Central memory CD8-positive, alpha-beta T cell (primary cell): ENCODE measurements at regions not wholly inside any gene's neighbourhood (a gene's known extent, or its start where the extent isn't known, plus 50 kb on each side); places are given as distances from the start of the nearest gene placed in this dataset.

Source experiments
- ATAC-seq: fragments of 150-1000 bp; cut with Tn5 transposase; replicated peaks from 2 replicates; pipeline ENCODE4 v1.10.0; 2022; ENCODE audit warnings: mild to moderate bottlenecking, moderate FRiP score, moderate number of reproducible peaks; ENCODE audit not compliant: poor library complexity, severe bottlenecking; ENCODE audit errors: extremely low read depth
- DNase-seq, 2 donors: peaks; one replicate each; pipeline ENCODE4 v3.0.0; 2021; ENCODE audit warnings: low spot score in 2 of 2
- H3K27ac Mint-ChIP-seq: one replicate; pipeline ENCODE4 v1.8.0; 2022; ENCODE audit warnings: low read depth, mild to moderate bottlenecking, moderate library complexity, mixed read lengths
- H3K27me3 Mint-ChIP-seq: one replicate; pipeline ENCODE4 v1.8.0; 2022; ENCODE audit warnings: mixed read lengths
- H3K36me3 Mint-ChIP-seq: one replicate; pipeline ENCODE4 v1.8.0; 2022; ENCODE audit warnings: mild to moderate bottlenecking, moderate library complexity, mixed read lengths; ENCODE audit not compliant: insufficient read depth
- H3K4me1 Mint-ChIP-seq: one replicate; pipeline ENCODE4 v1.8.0; 2022; ENCODE audit warnings: mixed read lengths
- H3K4me3 Mint-ChIP-seq: one replicate; pipeline ENCODE4 v1.8.0; 2022; ENCODE audit warnings: mild to moderate bottlenecking, moderate library complexity, mixed read lengths
- H3K9me3 Mint-ChIP-seq: one replicate; pipeline ENCODE4 v1.8.0; 2022; ENCODE audit warnings: mixed read lengths

DNA sequence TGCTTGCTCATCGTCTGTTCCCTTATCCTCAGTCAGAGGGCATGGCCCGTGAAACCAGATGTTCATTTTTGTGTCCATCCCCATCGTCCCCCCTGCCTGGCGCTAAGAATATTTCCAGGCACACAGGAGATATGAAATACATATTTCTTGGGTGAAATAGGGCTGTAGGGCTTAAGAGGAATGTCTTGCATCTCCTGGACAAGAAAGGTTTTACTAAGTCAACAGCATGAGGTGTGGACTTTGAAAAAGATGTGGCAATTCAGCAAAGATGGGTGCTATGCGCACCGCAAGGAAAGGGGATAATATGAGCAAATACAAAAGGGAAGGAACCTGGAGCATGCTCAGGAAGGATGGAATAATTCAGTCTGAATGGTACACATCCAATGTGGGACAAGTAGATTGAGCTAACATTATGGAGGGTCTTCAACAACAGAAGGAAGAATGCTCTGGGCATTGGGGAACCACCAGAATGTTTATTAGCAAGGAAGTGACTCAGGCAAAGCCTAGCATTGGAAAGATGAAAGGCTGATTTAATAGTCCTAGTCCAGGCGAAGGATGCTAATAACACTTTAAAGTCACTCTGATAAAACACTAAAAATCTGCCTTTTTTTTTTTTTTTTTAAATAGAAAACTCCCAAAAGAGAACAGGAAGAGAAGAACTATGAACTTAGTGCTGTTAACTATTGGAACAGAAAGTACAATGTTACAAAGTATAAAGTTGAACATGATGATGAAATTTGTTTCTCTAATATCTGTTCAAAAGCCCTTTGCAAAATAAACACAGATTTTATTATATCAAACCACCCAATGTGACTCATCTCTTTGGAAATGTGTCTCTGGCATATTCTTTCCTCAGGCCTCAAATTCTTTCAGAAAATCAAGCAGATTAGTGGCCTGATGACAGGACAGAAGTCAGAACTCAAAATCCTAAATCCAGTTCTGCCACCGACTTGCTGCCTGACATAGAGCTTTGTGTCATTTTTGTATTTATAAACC lies 449.5 kb downstream of the BCAT1 start:
- Mint-ChIP-seq H3K36me3 (no peaks in the 10 kb centered on the region), H3K27ac (no peak overlapping the region), H3K4me3 (no peak overlapping the region), H3K9me3 (no peaks in the 10 kb centered on the region), H3K4me1 (no peaks in the 10 kb centered on the region), H3K27me3 (no peaks in the 10 kb centered on the region)
- no peak for ATAC-seq
- no peak for DNase-seq

DNA sequence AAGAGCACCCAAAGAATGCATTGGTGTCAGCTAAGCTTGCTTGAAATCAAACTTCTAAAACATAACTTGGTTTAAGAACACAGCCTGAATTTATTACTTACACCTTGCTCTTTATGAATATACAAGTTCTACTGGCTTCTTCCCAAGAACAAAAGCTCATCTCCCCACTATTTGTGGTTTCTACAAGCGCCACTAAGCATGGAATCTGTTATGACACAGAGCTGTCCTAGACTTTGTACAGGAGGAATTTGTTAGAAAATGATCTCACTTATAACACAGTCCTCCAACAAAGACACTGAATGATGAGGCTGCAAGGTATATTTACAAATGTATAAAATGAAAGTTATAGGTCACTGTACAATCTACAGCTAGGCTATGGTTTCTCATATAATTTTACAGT lies 452.1 kb downstream of the BCAT1 start:
- no peaks in the 10 kb centered on the region for H3K36me3 Mint-ChIP-seq
- DNase-seq (no peak), ATAC-seq (no peak)
- H3K4me3 Mint-ChIP-seq = no peak overlapping the region
- no peaks in the 10 kb centered on the region for H3K27me3 Mint-ChIP-seq
- no peaks in the 10 kb centered on the region for H3K4me1 Mint-ChIP-seq
- no peak overlapping the region for H3K27ac Mint-ChIP-seq
- H3K9me3 Mint-ChIP-seq = no peaks in the 10 kb centered on the region

DNA sequence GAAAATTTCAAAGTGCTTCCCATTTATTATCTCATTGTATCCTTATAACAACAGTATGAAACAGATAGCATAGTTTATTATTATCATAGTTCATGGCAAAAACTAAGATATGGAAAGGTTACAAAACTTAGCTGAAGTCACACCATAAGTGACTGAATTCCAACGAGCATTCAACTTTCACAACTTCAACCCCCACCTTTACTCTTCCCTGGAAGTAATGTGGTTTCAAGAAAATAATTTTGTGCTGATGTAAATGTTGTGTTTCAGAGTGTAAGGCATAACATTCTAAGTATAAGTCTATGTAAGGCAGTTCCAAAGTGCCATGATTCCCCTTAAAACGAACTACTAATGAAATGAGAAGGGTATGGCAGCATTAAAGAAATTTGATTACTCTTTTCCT lies 454.5 kb downstream of the BCAT1 start:
- H3K27ac Mint-ChIP-seq = no peak overlapping the region
- ATAC-seq (no peak), DNase-seq (no peak)
- H3K36me3 Mint-ChIP-seq = no peaks in the 10 kb centered on the region
- H3K27me3 Mint-ChIP-seq = no peaks in the 10 kb centered on the region
- H3K9me3 Mint-ChIP-seq = no peaks in the 10 kb centered on the region
- H3K4me3 Mint-ChIP-seq = no peak overlapping the region
- no peaks in the 10 kb centered on the region for H3K4me1 Mint-ChIP-seq

DNA sequence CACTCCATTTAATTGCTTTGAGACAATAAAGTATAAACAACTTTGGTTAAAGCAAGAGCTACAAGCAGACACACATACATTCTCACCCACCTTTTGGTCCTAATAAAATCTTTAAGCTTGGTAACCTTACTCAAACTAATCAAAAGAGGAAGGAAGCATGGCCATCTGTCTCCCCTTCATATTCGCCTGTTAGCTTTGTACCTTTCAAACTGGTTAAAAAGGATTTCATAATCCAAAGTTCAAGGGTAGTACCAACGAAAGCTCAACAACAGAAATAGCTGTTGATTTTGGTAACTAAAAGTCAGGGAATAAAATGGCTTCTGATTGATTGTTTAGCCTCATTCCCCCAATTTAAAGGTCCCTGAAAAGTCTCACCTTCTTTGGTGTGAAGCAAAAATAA lies 456.9 kb downstream of the BCAT1 start:
- no peaks in the 10 kb centered on the region for H3K9me3 Mint-ChIP-seq
- H3K4me1 Mint-ChIP-seq = no peaks in the 10 kb centered on the region
- ATAC-seq (no peak), DNase-seq (no peak)
- H3K36me3 Mint-ChIP-seq = no peaks in the 10 kb centered on the region
- no peak overlapping the region for H3K27ac Mint-ChIP-seq
- H3K27me3 Mint-ChIP-seq = no peaks in the 10 kb centered on the region
- no peak overlapping the region for H3K4me3 Mint-ChIP-seq

DNA sequence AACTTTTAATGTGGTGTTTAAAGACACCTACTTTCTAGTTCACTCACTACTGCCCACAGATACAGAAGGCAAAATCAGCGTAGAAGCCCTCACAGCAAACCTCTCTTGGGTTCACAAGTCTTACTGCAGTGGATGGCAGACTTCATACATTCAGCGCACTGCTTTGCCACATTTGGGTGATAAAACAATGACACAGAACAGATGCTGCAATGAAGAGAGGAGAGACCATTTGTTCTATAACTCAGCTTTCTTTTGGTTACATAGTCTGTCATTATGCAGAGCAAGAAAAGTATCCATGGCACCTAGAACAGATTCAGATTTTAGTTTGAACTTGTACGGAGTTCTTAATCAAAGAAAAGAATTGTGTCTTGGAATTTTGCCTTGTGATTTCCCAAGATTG lies 459.0 kb downstream of the BCAT1 start:
- ATAC-seq (no peak), DNase-seq (no peak)
- H3K4me1 Mint-ChIP-seq = no peaks in the 10 kb centered on the region
- no peaks in the 10 kb centered on the region for H3K27me3 Mint-ChIP-seq
- H3K4me3 Mint-ChIP-seq = no peak overlapping the region
- no peaks in the 10 kb centered on the region for H3K9me3 Mint-ChIP-seq
- H3K36me3 Mint-ChIP-seq = no peaks in the 10 kb centered on the region
- H3K27ac Mint-ChIP-seq = no peak overlapping the region

DNA sequence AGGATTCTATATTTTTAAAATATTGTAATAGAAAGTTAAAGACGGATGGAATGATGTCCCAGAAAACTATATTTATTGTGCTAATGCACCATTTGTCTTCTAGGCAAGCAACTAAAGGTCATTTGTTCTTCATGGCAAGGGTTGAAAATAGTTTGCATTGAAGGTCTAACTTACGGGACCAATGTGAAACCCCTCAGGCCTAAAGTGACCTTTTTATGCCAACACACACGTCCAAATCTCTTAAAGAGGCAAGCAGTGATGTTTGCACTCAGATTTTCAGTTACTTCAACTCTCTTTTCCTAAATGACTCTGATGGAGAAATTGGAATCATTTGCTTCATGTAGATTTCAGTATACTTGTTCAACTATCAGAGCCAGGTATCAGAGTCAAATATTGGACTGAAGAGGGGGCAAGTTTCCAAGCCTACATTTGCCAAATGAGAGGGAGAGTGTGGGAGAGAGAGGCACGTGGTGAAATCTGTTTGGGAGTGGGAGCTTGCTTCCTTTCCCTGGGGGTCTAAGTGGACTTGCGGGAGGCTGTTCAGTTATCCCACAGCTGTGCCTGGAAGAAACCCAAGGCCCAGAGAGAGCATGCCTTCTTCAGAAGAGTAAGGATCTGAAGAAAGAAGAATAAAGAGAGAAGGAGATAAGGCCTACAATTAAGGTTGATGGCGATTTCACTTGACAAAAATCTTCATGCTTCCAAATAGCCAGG lies 459.8 kb downstream of the BCAT1 start:
- Mint-ChIP-seq H3K9me3 (no peaks in the 10 kb centered on the region), H3K4me3 (no peak overlapping the region), H3K4me1 (no peaks in the 10 kb centered on the region), H3K27me3 (no peaks in the 10 kb centered on the region), H3K36me3 (no peaks in the 10 kb centered on the region), H3K27ac (no peak overlapping the region)
- DNase-seq (no peak), ATAC-seq (no peak)

DNA sequence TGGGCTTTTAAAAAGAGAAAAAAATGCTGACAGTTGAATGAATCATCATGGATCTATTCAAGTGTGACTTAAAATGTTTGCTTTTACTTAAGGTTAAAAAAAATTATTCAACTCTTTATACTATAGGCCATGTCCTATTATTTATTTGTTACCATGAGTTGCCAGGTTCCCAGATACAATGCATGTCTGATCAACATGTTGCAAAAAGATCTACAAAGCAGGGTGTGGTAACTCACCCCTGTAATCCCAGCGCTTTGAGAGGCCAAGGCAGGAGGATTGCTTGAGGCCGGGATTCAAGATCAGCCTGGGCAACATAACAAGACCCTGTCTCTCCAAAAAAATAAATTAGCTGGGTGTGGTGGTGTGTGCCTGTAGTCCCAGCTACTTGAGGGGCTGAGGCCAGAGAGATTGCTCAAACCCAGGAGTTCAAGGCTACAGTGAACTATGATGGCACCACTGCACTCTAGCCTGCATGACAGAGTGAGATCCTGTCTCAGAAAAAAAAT lies 460.8 kb downstream of the BCAT1 start:
- H3K4me1 Mint-ChIP-seq = no peaks in the 10 kb centered on the region
- H3K27ac Mint-ChIP-seq = no peak overlapping the region
- H3K9me3 Mint-ChIP-seq = no peaks in the 10 kb centered on the region
- no peak overlapping the region for H3K4me3 Mint-ChIP-seq
- DNase-seq (no peak), ATAC-seq (no peak)
- H3K36me3 Mint-ChIP-seq = no peaks in the 10 kb centered on the region
- no peaks in the 10 kb centered on the region for H3K27me3 Mint-ChIP-seq

DNA sequence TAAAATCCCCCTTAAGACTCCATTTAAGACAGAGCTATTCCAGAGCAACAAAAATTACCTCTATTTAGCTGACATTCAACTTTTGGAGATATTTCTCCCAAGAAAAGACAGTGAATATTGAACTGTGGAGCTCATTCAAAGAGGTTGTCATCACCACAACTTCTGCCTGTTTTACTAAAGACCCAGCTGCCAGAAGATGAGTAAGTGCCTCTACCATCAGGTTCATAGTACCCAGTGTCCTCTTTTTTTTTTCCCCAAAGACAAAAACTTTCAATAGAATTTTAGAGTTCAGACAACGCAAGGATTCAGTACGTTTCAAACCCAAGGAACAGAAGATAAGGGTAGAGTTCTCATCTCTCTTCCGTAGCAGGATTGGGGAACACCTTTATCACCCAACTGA lies 461.3 kb downstream of the BCAT1 start:
- no peaks in the 10 kb centered on the region for H3K9me3 Mint-ChIP-seq
- ATAC-seq (no peak), DNase-seq (no peak)
- no peaks in the 10 kb centered on the region for H3K27me3 Mint-ChIP-seq
- H3K27ac Mint-ChIP-seq = no peak overlapping the region
- no peaks in the 10 kb centered on the region for H3K4me1 Mint-ChIP-seq
- H3K4me3 Mint-ChIP-seq = no peak overlapping the region
- H3K36me3 Mint-ChIP-seq = no peaks in the 10 kb centered on the region

DNA sequence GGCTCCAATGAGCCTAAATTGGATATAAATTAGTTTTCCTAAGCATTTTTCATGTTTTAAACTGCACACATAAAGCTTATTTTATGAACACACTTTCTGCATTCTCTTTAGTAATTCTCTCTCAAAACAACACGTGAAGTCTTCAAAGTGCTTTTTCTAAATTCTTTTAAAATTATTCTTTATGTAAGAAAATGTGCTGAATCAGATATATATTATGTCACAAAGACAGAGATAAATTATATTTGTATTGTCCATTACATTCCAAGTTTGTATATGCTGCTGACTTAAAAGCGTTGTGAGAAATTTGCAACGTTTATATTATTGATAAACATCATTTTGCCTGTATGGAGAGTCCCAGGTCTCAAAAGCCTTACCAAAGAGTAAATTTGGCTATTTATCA lies 465.2 kb downstream of the BCAT1 start:
- H3K4me1 Mint-ChIP-seq = no peaks in the 10 kb centered on the region
- DNase-seq = no peak
- no peaks in the 10 kb centered on the region for H3K9me3 Mint-ChIP-seq
- ATAC-seq = no peak
- H3K4me3 Mint-ChIP-seq = no peak overlapping the region
- H3K27ac Mint-ChIP-seq = no peak overlapping the region
- H3K27me3 Mint-ChIP-seq = no peaks in the 10 kb centered on the region
- H3K36me3 Mint-ChIP-seq = no peaks in the 10 kb centered on the region

DNA sequence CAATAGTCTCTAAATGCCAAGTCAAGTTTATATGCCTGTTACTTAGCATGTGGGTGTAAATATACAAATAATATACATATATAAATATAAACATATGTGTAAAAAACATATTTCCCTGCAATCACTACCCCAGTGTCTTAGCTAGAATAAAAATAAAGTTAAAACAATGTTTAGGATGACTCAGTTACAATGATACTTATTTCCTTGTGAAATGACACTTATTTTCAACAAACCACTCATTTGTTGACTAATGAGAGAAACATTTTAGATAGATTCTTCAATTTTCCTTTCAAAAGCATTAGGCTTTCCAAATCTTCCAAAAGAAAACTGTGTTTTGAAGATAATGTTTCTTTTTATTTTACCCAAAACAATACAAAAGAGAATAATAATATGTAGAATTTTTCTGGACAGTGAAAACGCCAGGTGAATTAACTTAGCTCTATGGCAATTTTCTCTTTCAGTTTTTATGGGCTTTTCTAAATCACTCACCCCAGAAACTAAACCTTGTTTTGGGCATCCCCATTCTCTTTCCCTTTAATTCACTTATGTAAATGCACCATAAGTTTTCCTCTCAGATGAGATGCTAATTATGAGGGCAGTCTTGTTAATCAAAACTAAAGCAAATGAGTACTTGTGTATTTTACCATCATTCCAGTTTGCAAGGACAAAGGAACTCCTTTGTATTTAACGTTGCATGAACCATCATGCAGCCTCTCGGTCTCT lies 465.9 kb downstream of the BCAT1 start:
- Mint-ChIP-seq H3K4me1 (no peaks in the 10 kb centered on the region), H3K36me3 (no peaks in the 10 kb centered on the region), H3K4me3 (no peak overlapping the region), H3K9me3 (no peaks in the 10 kb centered on the region), H3K27ac (no peak overlapping the region), H3K27me3 (no peaks in the 10 kb centered on the region)
- DNase-seq (no peak), ATAC-seq (no peak)

DNA sequence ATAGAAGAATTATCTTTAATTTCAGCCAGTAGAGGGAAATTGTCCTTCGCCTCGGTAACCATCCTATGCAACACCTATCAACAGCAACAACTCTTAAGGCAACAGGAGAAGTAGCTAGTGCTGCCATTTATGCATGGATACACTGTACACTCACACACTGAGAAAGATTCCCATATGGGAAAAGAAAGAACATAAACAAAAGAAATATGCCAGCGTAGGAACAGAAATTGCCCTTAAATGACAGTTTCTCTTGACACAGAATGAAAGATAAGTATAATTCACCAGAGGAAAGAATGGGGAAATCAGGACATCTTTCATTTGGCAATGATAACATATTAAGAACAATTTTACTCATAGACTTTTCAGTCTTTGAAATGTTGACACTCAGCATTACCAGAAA lies 466.9 kb downstream of the BCAT1 start:
- Mint-ChIP-seq H3K36me3 (no peaks in the 10 kb centered on the region), H3K27me3 (no peaks in the 10 kb centered on the region), H3K4me1 (no peaks in the 10 kb centered on the region), H3K9me3 (no peaks in the 10 kb centered on the region), H3K4me3 (no peak overlapping the region), H3K27ac (no peak overlapping the region)
- ATAC-seq (no peak), DNase-seq (no peak)

DNA sequence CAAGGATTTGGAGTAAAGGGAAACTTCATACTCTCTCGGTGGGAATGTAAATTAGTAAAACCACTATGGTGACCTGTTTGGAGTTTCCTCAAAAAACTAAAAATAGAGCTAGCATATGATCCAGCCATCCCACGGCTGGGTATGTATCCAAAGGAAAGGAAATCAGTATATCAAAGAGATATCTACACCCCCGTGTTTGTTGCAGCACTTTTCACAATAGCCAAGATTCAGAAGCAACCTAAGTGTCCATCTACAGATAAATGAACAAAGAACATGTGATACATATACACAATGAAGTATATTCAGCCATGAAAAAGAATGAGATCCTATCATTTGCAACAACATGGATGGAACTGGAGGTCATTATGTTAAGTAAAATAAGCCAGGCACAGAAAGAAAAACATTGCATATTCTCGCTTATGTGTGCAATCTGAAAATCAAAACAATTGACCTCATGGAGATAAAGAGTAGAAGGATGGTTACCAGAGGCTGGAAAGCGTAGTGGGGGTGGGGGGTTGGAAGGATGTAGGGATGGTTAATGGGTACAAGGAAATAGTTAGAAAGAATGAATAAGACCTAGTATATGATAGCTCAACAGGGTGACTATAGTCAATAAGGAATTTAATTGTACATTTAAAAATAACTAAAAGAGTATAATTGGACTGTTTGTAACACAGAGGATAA lies 468.0 kb downstream of the BCAT1 start:
- Mint-ChIP-seq H3K9me3 (no peaks in the 10 kb centered on the region), H3K27me3 (no peaks in the 10 kb centered on the region), H3K4me3 (no peak overlapping the region), H3K27ac (no peak overlapping the region), H3K36me3 (no peaks in the 10 kb centered on the region), H3K4me1 (no peaks in the 10 kb centered on the region)
- DNase-seq = no peak
- no peak for ATAC-seq
